GM12872 (cell line): ENCODE measurements at regions not wholly inside any gene's neighbourhood (a gene's known extent, or its start where the extent isn't known, plus 50 kb on each side); places are given as distances from the start of the nearest gene placed in this dataset.

Source experiments
- TF ChIP-seq, protein P1 (sequence below): IDR thresholded peaks from 3 replicates; pipeline ENCODE4 v1.5.1; 2011; ENCODE audit warnings: low read depth, mild to moderate bottlenecking, low read length, moderate library complexity; ENCODE audit not compliant: insufficient read depth

DNA sequence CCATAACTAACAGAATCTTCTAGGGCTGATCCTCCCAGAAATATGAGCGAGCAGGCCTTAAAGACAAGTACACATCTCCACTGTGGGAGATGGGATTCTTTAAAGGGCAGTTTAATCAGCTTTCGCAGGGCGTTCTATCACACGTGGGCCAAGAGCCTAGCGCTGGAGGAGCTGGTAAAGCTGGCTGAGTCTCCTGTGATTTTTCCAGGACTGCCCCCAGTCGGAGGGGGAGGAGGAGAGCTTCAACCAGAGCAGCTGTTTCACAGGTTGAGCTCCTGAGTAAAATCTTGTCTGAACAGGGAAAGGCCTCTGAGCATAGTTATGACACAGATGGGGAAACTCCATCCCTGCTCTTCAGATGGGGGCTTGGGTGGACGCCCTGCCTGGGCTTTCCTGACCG, 87.0 kb downstream of the ZNF365 start:
- TF ChIP-seq, protein P1, sequence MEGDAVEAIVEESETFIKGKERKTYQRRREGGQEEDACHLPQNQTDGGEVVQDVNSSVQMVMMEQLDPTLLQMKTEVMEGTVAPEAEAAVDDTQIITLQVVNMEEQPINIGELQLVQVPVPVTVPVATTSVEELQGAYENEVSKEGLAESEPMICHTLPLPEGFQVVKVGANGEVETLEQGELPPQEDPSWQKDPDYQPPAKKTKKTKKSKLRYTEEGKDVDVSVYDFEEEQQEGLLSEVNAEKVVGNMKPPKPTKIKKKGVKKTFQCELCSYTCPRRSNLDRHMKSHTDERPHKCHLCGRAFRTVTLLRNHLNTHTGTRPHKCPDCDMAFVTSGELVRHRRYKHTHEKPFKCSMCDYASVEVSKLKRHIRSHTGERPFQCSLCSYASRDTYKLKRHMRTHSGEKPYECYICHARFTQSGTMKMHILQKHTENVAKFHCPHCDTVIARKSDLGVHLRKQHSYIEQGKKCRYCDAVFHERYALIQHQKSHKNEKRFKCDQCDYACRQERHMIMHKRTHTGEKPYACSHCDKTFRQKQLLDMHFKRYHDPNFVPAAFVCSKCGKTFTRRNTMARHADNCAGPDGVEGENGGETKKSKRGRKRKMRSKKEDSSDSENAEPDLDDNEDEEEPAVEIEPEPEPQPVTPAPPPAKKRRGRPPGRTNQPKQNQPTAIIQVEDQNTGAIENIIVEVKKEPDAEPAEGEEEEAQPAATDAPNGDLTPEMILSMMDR, result no peak

DNA sequence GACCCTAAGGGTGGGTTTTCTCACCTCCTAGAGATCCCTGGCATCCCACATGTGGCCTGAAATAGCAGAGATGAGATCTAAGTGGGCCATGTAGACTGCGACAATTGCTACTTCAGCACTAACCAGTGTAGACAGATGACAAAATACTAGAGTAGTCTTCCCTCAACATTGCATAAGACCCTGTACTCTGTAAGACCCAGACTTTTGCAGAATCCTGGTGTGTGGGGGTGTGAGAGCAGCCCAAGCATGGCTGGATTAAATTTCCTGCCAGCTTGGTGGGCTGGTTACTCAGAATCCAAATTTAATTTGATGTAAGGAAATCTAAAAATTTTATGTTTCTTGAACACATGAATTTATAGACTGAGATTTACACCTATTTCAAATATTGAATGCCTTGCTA, 88.3 kb downstream of the ZNF365 start:
- TF ChIP-seq, protein P1, result no peak

DNA sequence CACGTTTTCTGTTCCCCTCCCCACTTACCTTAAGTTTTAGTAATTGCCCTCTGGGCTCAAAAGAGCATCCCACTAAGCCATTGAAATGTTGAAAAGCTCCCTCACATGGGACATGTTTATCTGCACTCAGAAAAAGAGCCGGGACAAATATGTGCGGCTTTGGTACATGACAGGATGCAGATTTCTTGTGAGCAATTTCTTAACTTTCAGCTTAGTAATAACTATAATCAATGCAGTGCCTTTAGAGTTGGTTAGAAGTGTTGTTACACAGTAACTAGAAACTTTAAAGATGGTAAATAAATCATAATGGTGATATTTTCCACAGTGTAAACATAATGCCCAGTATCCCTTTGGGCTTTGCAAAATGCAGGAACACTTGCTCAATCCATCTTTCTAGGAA, 89.2 kb downstream of the ZNF365 start:
- TF ChIP-seq, protein P1, result no peak

DNA sequence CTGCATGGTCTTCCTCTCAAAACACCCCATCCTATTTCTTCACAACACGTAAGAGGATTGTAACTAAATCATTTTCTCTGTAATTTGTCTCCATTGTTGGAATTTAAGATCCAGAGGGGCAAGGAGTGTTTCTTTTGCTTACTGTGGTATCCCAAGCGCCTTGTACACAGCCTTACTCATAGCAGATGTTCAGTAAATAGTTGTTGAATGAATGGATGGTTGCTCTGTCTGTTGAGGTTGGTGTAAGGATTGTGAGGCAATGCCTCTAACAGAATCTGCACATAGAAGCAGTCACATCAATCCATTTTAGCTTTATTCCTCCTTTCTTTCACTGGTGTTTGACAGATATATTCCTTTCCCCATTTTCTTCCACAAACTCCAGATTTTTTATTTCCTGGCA, 90.1 kb downstream of the ZNF365 start:
- TF ChIP-seq, protein P1, result no peak

DNA sequence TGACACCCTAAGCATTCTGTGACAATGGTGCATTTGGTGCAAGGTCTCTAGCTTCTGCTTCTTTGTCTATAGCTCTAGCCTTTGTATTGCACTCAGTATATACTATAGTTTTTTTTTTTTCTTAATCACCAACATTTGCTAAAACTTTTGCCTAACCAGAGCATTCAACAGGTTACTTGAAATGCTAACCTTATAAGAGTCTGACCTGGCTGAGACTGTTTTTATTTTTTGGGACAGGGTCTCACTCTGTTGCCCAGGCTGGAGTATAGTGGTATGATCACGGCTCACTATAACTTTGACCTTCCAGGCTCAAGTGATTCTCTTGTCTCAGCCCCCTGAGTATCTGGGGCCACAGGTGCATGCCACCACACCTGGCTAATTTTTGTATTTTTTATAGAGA, 92.4 kb downstream of the ZNF365 start:
- TF ChIP-seq, protein P1, result no peak

DNA sequence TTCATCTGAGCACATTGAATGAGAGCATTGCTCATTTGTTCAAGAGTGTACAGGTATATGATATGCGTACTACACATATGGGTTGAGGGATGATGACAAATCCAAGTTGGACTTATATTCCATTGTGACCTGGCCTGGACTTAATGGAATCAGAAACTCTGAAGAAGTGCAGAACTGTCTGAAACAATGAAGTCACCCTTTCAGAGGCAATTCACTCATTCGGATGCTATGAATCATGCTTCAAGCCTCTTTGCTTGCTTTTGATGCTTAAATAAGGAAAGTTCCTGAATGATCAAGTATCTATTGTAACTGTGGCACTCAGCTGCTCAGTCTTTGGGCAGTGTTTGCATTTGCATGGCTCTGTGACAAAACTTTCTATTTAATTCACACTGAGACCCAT, 93.4 kb downstream of the ZNF365 start:
- TF ChIP-seq, protein P1, result no peak

DNA sequence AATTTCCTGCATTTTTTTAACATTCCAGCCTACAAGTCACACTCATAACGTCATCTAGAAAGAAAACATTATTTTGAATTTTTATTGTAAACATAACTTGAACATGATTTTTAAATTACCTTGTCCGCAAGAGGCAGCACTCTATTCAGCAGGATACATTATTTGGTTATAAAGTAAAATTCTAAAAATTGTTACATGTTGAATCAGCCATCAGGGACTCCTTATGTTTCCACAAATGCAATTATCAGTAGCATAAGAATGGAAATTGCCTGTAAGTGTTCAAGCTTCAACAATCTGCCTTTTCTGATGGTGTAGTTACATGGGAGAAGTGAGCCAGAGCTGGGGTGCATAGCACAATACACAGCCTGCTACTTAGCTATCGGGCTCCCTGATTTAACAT, 97.5 kb downstream of the ZNF365 start:
- TF ChIP-seq, protein P1, result no peak

DNA sequence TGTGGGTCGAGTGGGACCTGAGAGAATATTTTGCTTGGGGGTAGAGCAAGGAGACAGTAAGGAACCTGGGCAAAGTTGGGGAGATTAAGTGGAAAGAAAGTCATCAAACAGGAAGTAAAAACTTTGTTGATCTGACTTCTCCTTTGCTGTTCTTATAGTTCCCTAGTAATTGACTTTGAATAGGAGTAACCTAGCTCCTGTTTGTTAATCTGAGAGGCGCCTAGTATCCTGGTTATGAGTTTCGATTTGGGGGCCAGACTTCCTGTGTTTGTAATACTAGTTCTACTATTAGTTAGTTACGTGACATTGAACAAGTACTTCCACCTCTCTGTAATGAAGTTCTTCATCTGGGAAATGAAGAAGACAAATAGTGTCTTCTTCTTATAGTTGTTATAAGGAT, 99.1 kb downstream of the ZNF365 start:
- TF ChIP-seq, protein P1, result no peak
